Astrocyte (in vitro differentiated cells and primary cell): ENCODE measurements at regions not wholly inside any gene's neighbourhood (a gene's known extent, or its start where the extent isn't known, plus 50 kb on each side); places are given as distances from the start of the nearest gene placed in this dataset.

ENCODE experiments used
- DNase-seq: peaks from one replicate; pipeline ENCODE4 v3.0.0-alpha.2; 2010; ENCODE audit warnings: low read depth
- FAIRE-seq: peaks from 2 replicates; lab custom pipeline; 2011; peaks lifted over from hg19 to GRCh38; lab: Jason Lieb, UNC
- H2AFZ ChIP-seq: 2 replicates; pipeline ENCODE4 v1.6.0; 2012; ENCODE audit warnings: low read depth, low read length, inconsistent platforms
- H3K27ac ChIP-seq: 2 replicates; pipeline ENCODE4 v1.5.1; 2011; ENCODE audit warnings: low read depth, low read length, inconsistent platforms
- H3K27me3 ChIP-seq: 2 replicates; pipeline ENCODE4 v1.6.0; 2011; ENCODE audit warnings: low read length, inconsistent platforms; ENCODE audit not compliant: insufficient read depth
- H3K36me3 ChIP-seq: 2 replicates; pipeline ENCODE4 v1.5.1; 2011; ENCODE audit warnings: low read length, inconsistent platforms; ENCODE audit not compliant: insufficient read depth
- H3K4me1 ChIP-seq: 2 replicates; pipeline ENCODE4 v1.5.1; 2011; ENCODE audit warnings: low read length, inconsistent platforms; ENCODE audit not compliant: insufficient read depth
- H3K4me2 ChIP-seq: 2 replicates; pipeline ENCODE4 v1.6.0; 2012; ENCODE audit warnings: low read length, inconsistent platforms
- H3K4me3 ChIP-seq: 2 replicates; pipeline ENCODE4 v1.5.1; 2011; ENCODE audit warnings: low read depth, mild to moderate bottlenecking, low read length, inconsistent platforms; ENCODE audit not compliant: insufficient read depth
- H3K79me2 ChIP-seq: 2 replicates; pipeline ENCODE4 v1.6.0; 2012; ENCODE audit warnings: mild to moderate bottlenecking, low read length, inconsistent platforms; ENCODE audit not compliant: insufficient read depth
- H3K9ac ChIP-seq: 2 replicates; pipeline ENCODE4 v1.6.0; 2012; ENCODE audit warnings: mild to moderate bottlenecking, low read length, inconsistent platforms
- H3K9me3 ChIP-seq: 2 replicates; pipeline ENCODE4 v1.5.1; 2012; ENCODE audit warnings: low read depth, mild to moderate bottlenecking, low read length, inconsistent platforms; ENCODE audit not compliant: insufficient read depth
- H4K20me1 ChIP-seq: 2 replicates; pipeline ENCODE4 v1.6.0; 2012; ENCODE audit warnings: low read length, inconsistent platforms; ENCODE audit not compliant: insufficient read depth
- H3K27ac Mint-ChIP-seq: one replicate; pipeline ENCODE4 v1.8.0; 2021; ENCODE audit warnings: mild to moderate bottlenecking, mixed read lengths; ENCODE audit not compliant: unreplicated experiment
- H3K27me3 Mint-ChIP-seq: one replicate; pipeline ENCODE4 v1.8.0; 2021; ENCODE audit warnings: low read depth, mixed read lengths; ENCODE audit not compliant: unreplicated experiment
- H3K36me3 Mint-ChIP-seq: one replicate; pipeline ENCODE4 v1.8.0; 2021; ENCODE audit warnings: low read depth, mixed read lengths; ENCODE audit not compliant: unreplicated experiment
- H3K4me1 Mint-ChIP-seq: one replicate; pipeline ENCODE4 v1.8.0; 2021; ENCODE audit warnings: low read depth, mixed read lengths; ENCODE audit not compliant: unreplicated experiment
- H3K4me3 Mint-ChIP-seq: one replicate; pipeline ENCODE4 v1.8.0; 2021; ENCODE audit warnings: mild to moderate bottlenecking, moderate library complexity, mixed read lengths; ENCODE audit not compliant: unreplicated experiment
- H3K9me3 Mint-ChIP-seq: one replicate; pipeline ENCODE4 v1.8.0; 2021; ENCODE audit warnings: mild to moderate bottlenecking, mixed read lengths; ENCODE audit not compliant: unreplicated experiment
- EZH2 ChIP-seq: IDR thresholded peaks from 2 replicates; pipeline ENCODE4 v1.6.1; 2012; ENCODE audit warnings: mild to moderate bottlenecking, low read length, inconsistent platforms; ENCODE audit not compliant: insufficient read depth
- TF ChIP-seq, protein P1 (sequence below): IDR thresholded peaks from 2 replicates; pipeline ENCODE4 v1.5.1; 2011; ENCODE audit warnings: low read depth, mild to moderate bottlenecking, inconsistent platforms, low read length, moderate library complexity; ENCODE audit not compliant: insufficient read depth

DNA sequence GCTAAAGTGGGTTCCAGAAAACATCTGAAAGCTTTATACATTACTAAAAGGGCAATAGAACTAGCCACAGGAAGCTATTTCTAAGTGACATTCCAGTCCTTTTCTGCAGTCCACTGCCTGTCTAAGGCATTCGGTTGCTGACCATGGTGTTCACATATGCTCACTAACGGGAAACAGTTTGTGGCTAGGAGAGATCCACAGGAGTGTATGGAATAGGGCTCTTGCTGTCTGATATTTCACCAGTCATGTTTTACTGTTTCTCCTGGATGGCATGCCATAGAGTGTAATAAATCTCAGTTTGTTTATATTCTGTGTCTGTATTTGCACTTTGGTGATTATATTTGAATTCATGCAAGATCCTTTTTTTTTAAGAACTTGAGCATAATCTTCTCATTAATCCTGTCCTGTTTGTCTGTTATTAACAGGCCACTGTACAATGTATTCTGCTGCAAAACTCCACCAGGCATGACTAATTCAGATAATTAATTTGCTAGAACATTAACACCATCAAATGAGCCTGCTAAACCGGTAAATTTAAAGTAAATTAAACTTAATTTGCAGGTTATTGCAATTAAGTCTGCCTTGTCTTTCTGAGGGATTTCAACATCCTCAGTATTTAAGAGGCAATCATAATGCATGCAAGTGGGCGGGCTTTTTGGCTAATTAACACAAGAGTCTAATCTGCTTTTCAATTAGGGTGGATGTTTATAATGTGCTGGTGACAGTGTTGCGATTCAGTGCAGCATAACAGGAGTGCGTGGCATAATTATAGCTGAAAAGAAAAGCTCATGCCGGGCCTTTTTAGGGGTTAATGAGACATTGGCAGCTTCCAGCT, 201.3 kb downstream of the POU4F1 start:
- H3K4me2 ChIP-seq: no peak overlapping the region
- no peaks in the 10 kb centered on the region for H4K20me1 ChIP-seq
- TF ChIP-seq, protein P1, sequence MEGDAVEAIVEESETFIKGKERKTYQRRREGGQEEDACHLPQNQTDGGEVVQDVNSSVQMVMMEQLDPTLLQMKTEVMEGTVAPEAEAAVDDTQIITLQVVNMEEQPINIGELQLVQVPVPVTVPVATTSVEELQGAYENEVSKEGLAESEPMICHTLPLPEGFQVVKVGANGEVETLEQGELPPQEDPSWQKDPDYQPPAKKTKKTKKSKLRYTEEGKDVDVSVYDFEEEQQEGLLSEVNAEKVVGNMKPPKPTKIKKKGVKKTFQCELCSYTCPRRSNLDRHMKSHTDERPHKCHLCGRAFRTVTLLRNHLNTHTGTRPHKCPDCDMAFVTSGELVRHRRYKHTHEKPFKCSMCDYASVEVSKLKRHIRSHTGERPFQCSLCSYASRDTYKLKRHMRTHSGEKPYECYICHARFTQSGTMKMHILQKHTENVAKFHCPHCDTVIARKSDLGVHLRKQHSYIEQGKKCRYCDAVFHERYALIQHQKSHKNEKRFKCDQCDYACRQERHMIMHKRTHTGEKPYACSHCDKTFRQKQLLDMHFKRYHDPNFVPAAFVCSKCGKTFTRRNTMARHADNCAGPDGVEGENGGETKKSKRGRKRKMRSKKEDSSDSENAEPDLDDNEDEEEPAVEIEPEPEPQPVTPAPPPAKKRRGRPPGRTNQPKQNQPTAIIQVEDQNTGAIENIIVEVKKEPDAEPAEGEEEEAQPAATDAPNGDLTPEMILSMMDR: no peak
- TF ChIP-seq EZH2: no peak
- H3K4me3 ChIP-seq: no peak overlapping the region
- Mint-ChIP-seq H3K4me1 (no peaks in the 10 kb centered on the region), H3K27me3 (no peaks in the 10 kb centered on the region), H3K36me3 (no peaks in the 10 kb centered on the region), H3K9me3 (no peaks in the 10 kb centered on the region), H3K4me3 (no peak overlapping the region), H3K27ac (no peak overlapping the region)
- no peaks in the 10 kb centered on the region for H3K27me3 ChIP-seq
- no peaks in the 10 kb centered on the region for H3K4me1 ChIP-seq
- no peaks in the 10 kb centered on the region for H3K79me2 ChIP-seq
- no peak overlapping the region for H2AFZ ChIP-seq
- no peak overlapping the region for H3K27ac ChIP-seq
- DNase-seq (no peak), FAIRE-seq (no peak)
- H3K36me3 ChIP-seq: no peaks in the 10 kb centered on the region
- H3K9ac ChIP-seq: no peak overlapping the region
- peaks cover 2% of the 10 kb centered on the region for H3K9me3 ChIP-seq

DNA sequence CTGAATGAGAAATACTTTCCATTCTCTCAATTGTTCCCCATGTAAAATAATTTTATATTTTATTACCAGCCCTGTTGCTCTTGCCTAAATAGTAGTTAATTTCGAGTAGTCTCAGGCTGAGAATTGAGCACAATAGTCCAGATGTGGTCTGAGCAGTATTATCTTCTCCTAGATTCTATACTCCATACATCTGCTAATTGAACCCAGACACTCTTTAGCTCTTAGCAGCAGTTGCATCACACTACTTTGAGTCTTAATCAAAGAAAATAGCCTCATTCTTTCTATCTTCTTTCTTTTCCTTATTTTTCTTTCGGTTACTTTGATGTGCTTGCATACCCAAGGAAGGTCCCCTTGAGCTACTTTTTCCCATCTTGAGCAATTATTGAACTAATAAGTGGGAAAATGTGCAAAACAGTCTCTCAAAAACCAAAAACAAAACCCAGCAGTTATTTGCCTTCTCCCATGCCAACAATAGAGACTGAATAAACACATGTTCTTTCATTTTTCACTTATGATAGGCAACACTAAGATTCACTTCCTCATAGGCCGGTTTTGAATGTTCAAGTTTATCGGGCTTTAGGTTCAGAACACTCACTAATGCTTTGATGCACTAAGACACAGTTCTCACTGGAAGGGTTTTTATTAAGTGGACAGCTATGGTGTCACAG, 204.5 kb downstream of the POU4F1 start:
- Mint-ChIP-seq H3K36me3 (no peaks in the 10 kb centered on the region), H3K4me1 (no peaks in the 10 kb centered on the region), H3K27ac (no peak overlapping the region), H3K27me3 (no peaks in the 10 kb centered on the region), H3K9me3 (no peaks in the 10 kb centered on the region), H3K4me3 (no peak overlapping the region)
- DNase-seq: no peak
- FAIRE-seq: no peak
- Histone ChIP-seq H3K9me3 (peaks cover 2% of the 10 kb centered on the region), H3K27me3 (no peaks in the 10 kb centered on the region), H3K9ac (no peak overlapping the region), H3K36me3 (no peaks in the 10 kb centered on the region), H2AFZ (no peak overlapping the region), H4K20me1 (no peaks in the 10 kb centered on the region), H3K4me3 (no peak overlapping the region), H3K27ac (no peak overlapping the region), H3K79me2 (no peaks in the 10 kb centered on the region), H3K4me2 (no peak overlapping the region), H3K4me1 (no peaks in the 10 kb centered on the region)
- TF ChIP-seq, protein P1: no peak
- TF ChIP-seq EZH2: no peak
